GM18909 (cell line): ENCODE measurements at regions not wholly inside any gene's neighbourhood (a gene's known extent, or its start where the extent isn't known, plus 50 kb on each side); places are given as distances from the start of the nearest gene placed in this dataset.

Source experiments
- ATAC-seq: cut with Tn5 transposase; IDR thresholded peaks from one replicate; pipeline ENCODE4 v1.9.1; 2021; ENCODE audit warnings: mild to moderate bottlenecking; ENCODE audit not compliant: unreplicated experiment, poor library complexity

GRCh38 chr10:78746155-78746763, 322.5 kb upstream of the ZMIZ1 start:
- ATAC-seq, result no peak

GRCh38 chr10:78747401-78748234, 321.1 kb upstream of the ZMIZ1 start:
- ATAC-seq, result no peak

DNA sequence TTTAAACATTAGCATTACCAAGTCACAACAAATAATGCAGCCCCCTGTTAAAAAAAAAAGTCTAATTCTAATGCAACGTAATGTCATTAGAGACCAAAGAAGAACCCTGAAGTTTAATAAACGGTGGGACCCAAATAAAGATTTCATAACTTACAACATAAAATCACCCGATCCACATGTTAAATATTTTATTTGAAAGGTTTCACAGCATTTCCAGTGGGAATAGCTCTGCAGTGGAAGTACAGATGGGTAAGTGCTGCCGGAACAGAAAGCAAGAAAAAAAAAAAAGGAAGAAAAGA, 320.6 kb upstream of the ZMIZ1 start:
- ATAC-seq, result no peak

GRCh38 chr10:78749200-78749599, 319.6 kb upstream of the ZMIZ1 start:
- no peak for ATAC-seq

DNA sequence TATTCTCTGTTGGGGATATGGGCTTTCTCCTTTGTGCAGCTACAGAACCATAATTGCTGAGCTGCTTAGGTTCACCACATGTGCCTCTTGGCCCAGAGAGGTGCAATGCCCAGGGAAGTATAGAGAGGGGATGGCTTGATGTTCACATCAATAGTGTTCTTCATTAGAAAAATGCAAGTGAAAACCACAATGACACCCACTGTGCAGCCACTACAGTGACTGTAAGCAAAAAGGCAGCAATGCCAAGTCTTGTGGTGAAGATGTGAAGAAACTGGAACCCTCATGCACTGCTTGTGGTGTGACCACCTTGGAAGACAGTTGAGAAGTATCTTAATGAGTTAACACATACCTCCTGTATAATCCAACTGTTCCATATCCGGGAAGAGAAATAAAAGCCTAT, 318.9 kb upstream of the ZMIZ1 start:
- ATAC-seq, result no peak

DNA sequence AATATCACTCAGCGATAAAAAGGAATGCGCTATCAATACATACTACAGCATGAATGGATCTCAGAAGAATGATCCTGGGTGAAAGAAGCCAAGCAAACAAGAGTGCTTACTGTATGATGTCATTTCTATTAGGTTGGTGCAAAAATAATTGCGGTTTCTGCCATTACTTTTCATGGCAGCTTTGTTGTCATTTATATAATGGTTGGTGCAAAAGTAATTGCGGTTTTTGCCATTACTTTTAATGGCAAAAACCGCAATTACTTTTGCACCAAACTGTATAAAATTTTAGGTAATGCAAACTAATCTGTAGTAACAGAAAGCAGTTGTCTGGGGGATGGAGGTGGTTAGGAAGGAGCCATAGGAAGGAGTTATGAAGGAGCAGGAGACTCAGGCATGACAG, 318.3 kb upstream of the ZMIZ1 start:
- ATAC-seq, result no peak

DNA sequence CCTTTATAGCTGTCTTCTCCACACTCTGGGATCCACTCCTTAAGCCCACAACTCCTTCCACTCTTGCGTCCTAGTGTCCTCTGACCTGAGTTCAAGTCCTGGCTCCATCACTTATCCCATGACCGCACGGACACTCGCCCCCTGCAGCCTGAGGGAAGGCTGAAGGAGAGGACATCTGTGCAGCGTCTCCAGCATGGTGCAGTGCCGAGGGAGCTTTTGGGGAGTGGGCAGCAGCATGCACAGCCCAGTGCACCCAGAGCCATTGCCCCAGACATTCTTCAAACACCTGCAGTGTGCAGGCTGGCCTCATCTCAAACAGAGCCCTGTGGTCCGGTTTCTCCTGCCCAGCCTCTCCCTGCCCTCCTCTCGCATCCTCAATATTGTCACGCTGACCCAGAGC, 317.1 kb upstream of the ZMIZ1 start:
- no peak for ATAC-seq

- ATAC-seq, result no peak
These were observed 316.5 kb upstream of the ZMIZ1 start for GRCh38 chr10:78752221-78752620.

GRCh38 chr10:78752708-78753107, 316.1 kb upstream of the ZMIZ1 start:
- ATAC-seq, result no peak

DNA sequence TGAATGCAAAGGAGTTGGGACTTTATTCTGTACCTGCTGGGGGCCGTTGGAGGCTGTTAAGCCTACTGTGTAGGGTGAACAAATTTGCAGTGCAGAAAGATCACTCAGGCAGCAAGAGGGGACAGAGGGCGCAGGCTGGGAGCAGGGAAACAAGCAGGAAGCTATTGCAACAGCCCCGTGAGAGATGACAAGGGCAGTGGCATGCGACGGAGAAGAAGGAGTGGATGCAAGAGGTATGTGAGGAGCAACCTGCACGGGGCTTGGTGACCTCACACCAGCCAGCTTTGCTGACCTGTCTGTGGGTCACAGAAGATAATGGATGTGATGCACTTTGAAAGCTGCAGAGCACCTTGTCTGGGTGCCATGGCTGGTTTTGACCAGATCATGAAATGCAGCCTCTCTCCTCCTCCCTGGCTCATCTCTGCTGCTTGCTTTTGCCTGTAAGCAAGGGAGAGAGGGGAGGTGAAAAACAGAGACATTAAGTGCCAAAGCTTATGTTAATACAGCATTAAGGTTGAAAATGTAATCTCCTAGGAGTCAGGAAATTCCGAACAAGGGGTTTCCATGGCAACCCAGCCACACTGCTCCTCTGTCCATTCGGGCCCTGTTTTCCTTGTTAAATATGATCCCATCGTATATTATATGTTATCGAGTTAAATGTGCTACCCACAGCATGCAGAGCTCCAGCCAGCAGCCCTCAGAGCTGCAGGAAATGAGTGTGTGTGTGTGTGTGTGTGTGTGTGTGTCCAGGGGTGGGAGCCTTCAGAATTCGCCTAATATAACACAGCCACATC, 314.3 kb upstream of the ZMIZ1 start:
- no peak for ATAC-seq

DNA sequence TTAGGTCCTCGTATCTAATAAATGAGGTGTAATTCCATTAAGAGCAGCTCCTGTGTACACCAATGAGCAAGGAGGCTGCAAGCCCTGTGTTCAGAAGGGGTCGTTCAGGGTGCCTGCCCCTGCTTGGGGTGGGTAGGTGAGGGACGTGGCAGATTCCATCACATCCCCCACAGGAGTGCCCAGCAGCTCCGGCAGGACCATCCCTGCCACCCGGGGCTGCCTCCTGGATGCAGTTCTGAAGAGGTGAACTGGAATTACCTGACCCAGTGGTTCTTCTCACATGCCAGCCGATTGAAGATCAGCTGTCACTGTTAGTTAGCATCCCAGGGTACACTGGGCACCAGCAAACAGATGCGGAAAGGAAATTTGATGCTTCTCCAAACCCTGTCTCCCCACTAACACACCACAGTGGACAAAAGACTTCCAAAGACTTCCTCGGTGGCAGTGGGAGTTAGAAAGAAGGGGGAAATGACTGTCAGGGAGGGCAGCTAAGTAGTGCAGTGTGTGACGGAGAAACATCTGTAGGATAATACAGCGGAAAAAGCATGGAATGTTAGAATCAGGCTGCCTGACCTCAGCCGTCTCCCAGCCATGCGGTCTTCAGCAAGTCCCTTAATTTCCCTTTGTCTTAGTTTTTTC, 313.6 kb upstream of the ZMIZ1 start:
- ATAC-seq, result no peak

DNA sequence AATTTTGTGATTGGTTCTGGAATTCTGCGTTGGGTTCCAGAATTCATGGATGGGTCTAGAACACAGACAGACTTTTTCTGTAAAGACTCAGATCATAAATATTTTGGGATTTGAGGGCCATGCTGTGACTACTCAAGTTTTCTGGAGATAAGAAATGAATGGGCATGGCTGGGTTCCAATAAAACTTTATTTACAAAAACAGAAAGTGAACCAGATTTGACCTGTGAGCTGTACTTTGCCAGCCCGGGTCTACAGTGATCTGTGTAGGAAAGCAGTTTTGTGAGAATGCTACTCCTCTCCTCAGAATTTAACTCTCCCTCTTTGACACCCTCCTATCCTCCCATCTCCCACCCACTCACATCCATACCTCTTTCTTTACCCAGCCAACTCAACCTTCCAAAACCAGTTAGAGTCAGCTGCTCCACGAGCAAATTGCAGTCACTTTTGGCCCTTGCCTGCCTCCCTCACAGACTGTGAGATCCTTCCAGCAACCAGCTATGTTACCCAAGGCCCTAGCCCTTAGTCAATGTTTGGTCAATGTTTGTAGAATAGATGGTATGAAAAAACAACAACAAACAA, 312.8 kb upstream of the ZMIZ1 start:
- ATAC-seq, result no peak

DNA sequence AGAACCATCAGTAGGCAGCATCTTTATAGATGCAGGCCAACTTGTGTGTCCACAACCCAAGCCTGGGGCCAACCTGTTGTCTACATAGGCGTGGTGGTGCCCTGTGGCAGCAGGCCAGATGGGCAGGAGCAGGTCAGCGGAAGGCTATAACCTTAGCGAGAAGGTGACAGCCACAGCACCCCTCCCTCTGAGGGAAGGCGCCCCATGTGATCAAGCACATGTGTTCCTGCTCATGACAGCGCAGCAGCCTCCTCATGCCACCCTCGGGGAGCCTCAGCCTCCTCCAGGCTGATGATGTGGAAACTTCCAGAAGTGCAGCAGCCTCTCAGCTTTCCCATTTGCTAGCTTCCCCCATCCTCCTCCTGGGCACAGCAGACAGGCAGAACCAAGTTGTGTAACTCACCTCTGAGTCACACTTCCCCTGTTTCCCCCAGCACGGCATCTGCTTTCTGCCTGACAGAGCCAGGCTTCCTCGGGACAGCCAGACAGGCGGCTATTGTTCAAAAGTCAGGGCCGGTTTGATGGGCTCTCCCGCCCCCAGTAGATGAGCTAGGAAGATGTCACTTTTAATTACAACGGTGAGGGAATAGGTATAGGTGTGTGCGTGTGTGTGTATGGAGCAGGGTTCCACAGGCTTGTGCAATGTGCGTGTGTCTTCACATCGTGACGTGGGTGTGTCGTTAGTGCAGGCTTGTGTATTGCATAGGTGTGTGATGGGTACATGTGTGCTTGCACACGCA, 312.0 kb upstream of the ZMIZ1 start:
- ATAC-seq, result no peak

DNA sequence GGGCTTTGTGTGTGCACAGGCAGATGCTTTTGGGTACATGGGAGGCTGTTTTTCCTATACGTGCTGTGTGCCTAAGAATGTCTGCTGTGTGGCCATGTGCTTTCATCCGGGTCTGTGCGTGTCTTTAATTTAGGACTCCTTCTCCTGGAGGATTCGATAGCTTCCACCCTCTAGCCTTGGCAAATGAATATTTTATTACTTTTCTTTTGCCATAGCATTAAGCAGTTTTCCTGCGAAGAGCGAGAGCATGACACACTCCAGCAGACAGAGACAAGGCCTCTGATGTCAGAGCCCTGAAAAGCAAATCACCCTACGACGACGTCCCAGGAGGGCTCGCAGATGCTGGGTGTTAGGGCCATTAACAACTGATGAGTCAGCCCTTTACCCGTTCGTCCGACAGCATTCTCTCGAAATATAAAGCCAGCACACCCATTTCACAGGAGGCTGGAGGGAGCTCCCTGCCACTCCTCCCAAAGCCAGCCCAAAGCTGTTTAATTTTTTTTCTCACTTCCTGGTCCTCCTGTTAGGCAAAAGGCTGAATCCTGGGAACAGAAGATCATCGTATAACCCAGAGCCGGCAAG, 311.3 kb upstream of the ZMIZ1 start:
- ATAC-seq, result no peak

DNA sequence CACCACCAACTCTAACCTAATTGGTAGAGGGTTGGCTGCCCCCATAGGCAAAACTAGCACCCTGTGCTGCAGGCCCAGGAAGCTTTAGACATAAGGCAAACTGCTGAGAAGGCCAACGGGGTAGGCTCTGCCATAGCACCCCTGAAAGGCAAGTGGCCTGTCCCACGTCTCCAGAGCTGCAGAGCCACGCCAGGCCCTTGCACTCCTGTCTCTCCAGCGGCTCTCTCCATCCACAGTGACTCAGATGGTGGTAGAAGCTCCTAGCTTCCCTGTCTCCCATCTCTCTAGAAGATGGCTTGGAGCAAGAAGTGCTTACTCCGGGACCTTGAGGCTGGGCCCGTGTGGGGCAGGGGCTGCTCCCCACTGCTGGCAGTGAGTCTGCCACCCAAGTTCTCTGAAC, 310.6 kb upstream of the ZMIZ1 start:
- ATAC-seq, result no peak

DNA sequence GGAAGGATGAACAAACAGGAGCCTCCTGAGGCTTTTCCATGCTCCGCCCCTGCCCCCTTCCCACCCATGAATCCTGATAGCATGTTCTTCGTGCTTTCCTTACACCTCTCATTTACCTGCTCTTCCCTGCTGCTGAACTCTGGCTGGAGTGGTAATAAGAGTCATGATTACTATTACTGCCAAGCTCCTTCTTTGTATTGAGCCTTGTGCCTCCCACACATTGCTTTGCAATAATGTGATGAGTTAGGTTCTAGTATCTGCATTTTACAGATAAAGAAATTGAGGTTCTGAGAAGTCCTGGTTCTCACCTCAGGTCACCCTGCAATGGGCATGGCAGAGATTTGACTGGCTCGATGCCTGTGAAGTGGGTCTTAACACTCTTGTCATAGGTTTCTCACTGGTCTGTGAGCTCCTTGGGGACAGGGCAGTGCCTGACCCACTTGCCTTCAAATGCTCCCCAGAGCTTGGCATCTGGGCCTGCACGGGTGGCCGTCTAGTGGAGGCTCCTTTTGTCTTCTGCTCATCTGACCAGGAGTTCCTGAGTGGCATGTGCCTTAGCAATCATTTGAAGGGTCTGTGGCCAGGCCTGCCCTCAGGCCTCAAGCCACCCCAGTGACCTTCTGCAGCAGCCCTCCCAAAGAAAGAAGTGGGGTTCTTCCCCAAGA, 309.2 kb upstream of the ZMIZ1 start:
- ATAC-seq, result no peak

GRCh38 chr10:78760463-78761310, 308.1 kb upstream of the ZMIZ1 start:
- no peak for ATAC-seq

DNA sequence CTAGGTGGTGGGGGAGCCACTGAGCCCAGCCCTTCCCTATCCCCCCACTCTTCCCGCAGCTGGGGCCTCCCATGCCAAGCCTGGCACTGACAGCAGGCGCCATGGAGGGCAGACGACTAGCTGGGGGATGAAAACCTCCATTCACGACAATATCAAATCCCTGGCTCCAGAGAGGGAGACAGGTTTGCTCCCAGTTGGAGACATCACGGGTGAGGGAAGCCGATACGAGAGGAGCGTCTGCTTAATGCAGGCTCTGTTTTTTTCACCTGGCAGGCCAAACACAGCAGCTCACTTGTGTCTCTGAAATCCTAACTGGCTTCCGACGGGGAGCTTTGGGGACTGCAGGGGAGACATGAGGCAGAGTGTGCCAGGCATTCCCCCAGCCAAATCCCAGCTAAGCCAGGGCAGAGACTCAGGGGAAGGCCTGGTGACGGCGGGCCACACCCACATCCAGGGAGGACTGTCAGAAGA, 307.4 kb upstream of the ZMIZ1 start:
- ATAC-seq, result no peak
